ENCODE measurements at regions not wholly inside any gene's neighbourhood (a gene's known extent, or its start where the extent isn't known, plus 50 kb on each side); places are given as distances from the start of the nearest gene placed in this dataset.

DNA sequence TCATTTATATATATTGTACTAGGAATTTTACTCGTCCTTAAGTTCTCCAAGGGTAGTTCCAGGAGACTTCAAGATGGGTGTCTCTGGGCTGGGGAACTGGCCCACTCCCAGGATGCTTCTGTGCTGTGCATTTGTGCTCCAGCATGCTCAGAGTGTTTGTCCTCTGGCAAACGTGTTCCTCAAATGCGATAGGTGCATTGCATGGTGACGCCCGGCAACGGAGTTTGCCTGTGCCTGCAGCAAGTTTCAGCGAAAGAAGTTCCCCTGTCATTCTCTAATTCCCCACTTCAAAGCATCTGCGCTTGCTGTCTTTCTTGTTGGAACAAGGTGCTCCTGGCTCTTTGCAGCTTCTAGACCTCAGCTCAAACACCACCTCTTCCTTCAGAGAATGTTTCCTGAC lies 465.1 kb downstream of the GALR1 start:
- TF ChIP-seq, protein P1, sequence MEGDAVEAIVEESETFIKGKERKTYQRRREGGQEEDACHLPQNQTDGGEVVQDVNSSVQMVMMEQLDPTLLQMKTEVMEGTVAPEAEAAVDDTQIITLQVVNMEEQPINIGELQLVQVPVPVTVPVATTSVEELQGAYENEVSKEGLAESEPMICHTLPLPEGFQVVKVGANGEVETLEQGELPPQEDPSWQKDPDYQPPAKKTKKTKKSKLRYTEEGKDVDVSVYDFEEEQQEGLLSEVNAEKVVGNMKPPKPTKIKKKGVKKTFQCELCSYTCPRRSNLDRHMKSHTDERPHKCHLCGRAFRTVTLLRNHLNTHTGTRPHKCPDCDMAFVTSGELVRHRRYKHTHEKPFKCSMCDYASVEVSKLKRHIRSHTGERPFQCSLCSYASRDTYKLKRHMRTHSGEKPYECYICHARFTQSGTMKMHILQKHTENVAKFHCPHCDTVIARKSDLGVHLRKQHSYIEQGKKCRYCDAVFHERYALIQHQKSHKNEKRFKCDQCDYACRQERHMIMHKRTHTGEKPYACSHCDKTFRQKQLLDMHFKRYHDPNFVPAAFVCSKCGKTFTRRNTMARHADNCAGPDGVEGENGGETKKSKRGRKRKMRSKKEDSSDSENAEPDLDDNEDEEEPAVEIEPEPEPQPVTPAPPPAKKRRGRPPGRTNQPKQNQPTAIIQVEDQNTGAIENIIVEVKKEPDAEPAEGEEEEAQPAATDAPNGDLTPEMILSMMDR (IDR thresholded peaks at IDR 0.05; ENCODE audit: low read depth, low read length), result no peak
- TF ChIP-seq POLR2A (IDR thresholded peaks at IDR 0.05; ENCODE audit: extremely low read depth, insufficient read length), result no peak
